ENCODE measurements at regions not wholly inside any gene's neighbourhood (a gene's known extent, or its start where the extent isn't known, plus 50 kb on each side); places are given as distances from the start of the nearest gene placed in this dataset.

GRCh38 chr16:74168445-74168844 lies 128.2 kb upstream of the PSMD7 start:
- no peak overlapping the region for H2AFZ ChIP-seq (ENCODE audit: low read depth, low read length)

DNA sequence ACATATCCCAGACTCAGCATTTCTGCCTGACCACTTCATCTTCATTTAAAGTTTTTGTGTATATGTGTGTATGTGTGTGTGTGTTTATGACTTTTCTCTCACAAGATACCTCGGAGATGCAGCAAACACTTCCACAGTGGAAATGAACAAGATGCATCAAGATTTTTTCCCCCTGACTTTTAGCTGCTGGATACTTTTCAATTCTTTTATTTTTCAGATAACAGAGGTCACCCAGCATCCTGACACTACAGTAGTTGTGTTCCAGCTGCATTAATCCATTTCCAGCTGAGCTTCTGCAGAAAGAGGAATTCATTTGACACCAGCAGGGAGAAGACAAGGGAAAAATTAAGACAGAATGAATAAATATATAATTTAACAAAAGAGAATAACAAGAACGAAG lies 130.2 kb upstream of the PSMD7 start:
- no peaks in the 10 kb centered on the region for H4K20me1 ChIP-seq (ENCODE audit: insufficient read depth, low read length)
- H3K4me2 ChIP-seq (ENCODE audit: low read length): no peak overlapping the region

More at GRCh38 chr16:74168445-74168844, 128.2 kb upstream of the PSMD7 start:
- no peak for TF ChIP-seq EZH2phosphoT487 (IDR thresholded peaks at IDR 0.05; ENCODE audit: low read depth)
- TF ChIP-seq, protein P1, sequence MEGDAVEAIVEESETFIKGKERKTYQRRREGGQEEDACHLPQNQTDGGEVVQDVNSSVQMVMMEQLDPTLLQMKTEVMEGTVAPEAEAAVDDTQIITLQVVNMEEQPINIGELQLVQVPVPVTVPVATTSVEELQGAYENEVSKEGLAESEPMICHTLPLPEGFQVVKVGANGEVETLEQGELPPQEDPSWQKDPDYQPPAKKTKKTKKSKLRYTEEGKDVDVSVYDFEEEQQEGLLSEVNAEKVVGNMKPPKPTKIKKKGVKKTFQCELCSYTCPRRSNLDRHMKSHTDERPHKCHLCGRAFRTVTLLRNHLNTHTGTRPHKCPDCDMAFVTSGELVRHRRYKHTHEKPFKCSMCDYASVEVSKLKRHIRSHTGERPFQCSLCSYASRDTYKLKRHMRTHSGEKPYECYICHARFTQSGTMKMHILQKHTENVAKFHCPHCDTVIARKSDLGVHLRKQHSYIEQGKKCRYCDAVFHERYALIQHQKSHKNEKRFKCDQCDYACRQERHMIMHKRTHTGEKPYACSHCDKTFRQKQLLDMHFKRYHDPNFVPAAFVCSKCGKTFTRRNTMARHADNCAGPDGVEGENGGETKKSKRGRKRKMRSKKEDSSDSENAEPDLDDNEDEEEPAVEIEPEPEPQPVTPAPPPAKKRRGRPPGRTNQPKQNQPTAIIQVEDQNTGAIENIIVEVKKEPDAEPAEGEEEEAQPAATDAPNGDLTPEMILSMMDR (IDR thresholded peaks at IDR 0.05; ENCODE audit: low read depth, low read length): no peak
- H3K4me3 ChIP-seq (ENCODE audit: low read length): no peak overlapping the region
- H4K20me1 ChIP-seq (ENCODE audit: insufficient read depth, low read length): no peaks in the 10 kb centered on the region
- H3K27ac ChIP-seq (ENCODE audit: low read length): no peak overlapping the region
- H3K9me3 ChIP-seq (ENCODE audit: insufficient read depth, low read length): no peaks in the 10 kb centered on the region
- no peaks in the 10 kb centered on the region for H3K27me3 ChIP-seq (ENCODE audit: low read depth, low read length)
- H3K36me3 ChIP-seq (replicated peaks; ENCODE audit: low read depth, low read length): no peaks in the 10 kb centered on the region
- no peak overlapping the region for H3K4me2 ChIP-seq (ENCODE audit: low read length)
- H3K9ac ChIP-seq (ENCODE audit: low read length): no peak overlapping the region
- H3K4me1 ChIP-seq (ENCODE audit: low read length): no peaks in the 10 kb centered on the region
- no peaks in the 10 kb centered on the region for H3K79me2 ChIP-seq (ENCODE audit: low read length)

DNA sequence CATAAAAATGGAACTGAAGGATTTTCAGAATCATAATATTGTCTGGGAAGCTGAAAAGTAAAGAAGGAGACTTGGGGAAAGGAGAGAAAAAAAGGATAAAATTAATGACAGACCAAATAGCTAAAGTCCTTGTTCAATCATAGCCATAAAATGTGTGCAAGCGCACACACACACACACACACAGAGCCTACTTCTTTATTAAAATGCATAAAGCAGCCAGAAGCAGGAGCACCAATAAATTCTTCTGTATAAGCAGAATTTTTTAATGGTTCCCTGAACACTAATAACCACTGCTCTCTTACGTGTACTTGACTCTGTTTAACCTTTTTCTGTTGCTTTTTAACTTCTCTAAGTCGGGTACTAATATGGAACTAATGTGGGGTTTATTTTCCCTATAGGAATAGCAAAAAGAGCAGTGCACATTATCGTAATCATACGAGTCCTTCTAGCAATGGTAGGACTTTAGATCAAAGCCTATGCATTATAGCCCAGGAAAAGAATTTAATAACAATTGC lies 131.0 kb upstream of the PSMD7 start:
- Histone ChIP-seq H3K79me2 (ENCODE audit: low read length) (no peaks in the 10 kb centered on the region), H4K20me1 (ENCODE audit: insufficient read depth, low read length) (no peaks in the 10 kb centered on the region), H3K4me1 (ENCODE audit: low read length) (no peaks in the 10 kb centered on the region), H3K9ac (ENCODE audit: low read length) (no peak overlapping the region), H3K36me3 (replicated peaks; ENCODE audit: low read depth, low read length) (no peaks in the 10 kb centered on the region), H2AFZ (ENCODE audit: low read depth, low read length) (no peak overlapping the region), H3K4me2 (ENCODE audit: low read length) (no peak overlapping the region), H3K9me3 (ENCODE audit: insufficient read depth, low read length) (no peaks in the 10 kb centered on the region), H3K27me3 (ENCODE audit: low read depth, low read length) (no peaks in the 10 kb centered on the region), H3K4me3 (ENCODE audit: low read length) (no peak overlapping the region), H3K27ac (ENCODE audit: low read length) (no peak overlapping the region)
- TF ChIP-seq EZH2phosphoT487 (IDR thresholded peaks at IDR 0.05; ENCODE audit: low read depth): no peak
- TF ChIP-seq, protein P1 (IDR thresholded peaks at IDR 0.05; ENCODE audit: low read depth, low read length): no peak

More for the DNA sequence above, 130.2 kb upstream of the PSMD7 start:
- Histone ChIP-seq H3K27me3 (ENCODE audit: low read depth, low read length) (no peaks in the 10 kb centered on the region), H3K9ac (ENCODE audit: low read length) (no peak overlapping the region), H3K9me3 (ENCODE audit: insufficient read depth, low read length) (no peaks in the 10 kb centered on the region), H3K79me2 (ENCODE audit: low read length) (no peaks in the 10 kb centered on the region), H3K36me3 (replicated peaks; ENCODE audit: low read depth, low read length) (no peaks in the 10 kb centered on the region), H2AFZ (ENCODE audit: low read depth, low read length) (no peak overlapping the region), H3K27ac (ENCODE audit: low read length) (no peak overlapping the region), H3K4me1 (ENCODE audit: low read length) (no peaks in the 10 kb centered on the region), H3K4me3 (ENCODE audit: low read length) (no peak overlapping the region)
- TF ChIP-seq, protein P1 (IDR thresholded peaks at IDR 0.05; ENCODE audit: low read depth, low read length): no peak
- TF ChIP-seq EZH2phosphoT487 (IDR thresholded peaks at IDR 0.05; ENCODE audit: low read depth): no peak

DNA sequence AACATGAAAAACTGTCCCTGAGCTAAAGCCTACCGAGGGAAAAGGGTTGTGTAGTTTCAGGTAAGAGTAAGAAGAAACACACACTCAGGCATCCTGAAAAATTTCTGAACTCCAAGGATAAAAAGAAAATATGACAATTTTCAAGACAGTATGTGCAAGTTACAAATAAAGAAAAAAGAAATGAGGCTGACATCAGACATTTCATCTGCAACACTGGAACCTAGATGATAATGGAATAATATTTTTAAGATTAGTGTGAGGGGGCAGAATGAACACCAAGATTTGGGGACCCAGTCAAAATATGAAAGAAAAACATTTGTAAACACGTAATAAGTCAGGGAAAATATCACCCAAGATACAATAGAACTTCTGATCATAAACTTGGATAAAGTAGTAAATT lies 135.9 kb upstream of the PSMD7 start:
- no peaks in the 10 kb centered on the region for H3K36me3 ChIP-seq (replicated peaks; ENCODE audit: low read depth, low read length)
- H3K4me3 ChIP-seq (ENCODE audit: low read length): no peak overlapping the region
- no peak overlapping the region for H3K9ac ChIP-seq (ENCODE audit: low read length)
- no peak overlapping the region for H2AFZ ChIP-seq (ENCODE audit: low read depth, low read length)
- H3K79me2 ChIP-seq (ENCODE audit: low read length): no peaks in the 10 kb centered on the region
- H3K4me2 ChIP-seq (ENCODE audit: low read length): no peak overlapping the region
- no peaks in the 10 kb centered on the region for H3K9me3 ChIP-seq (ENCODE audit: insufficient read depth, low read length)
- H4K20me1 ChIP-seq (ENCODE audit: insufficient read depth, low read length): no peaks in the 10 kb centered on the region
- no peak overlapping the region for H3K27ac ChIP-seq (ENCODE audit: low read length)
- TF ChIP-seq EZH2phosphoT487 (IDR thresholded peaks at IDR 0.05; ENCODE audit: low read depth): no peak
- TF ChIP-seq, protein P1 (IDR thresholded peaks at IDR 0.05; ENCODE audit: low read depth, low read length): no peak
- H3K27me3 ChIP-seq (ENCODE audit: low read depth, low read length): no peaks in the 10 kb centered on the region
- no peaks in the 10 kb centered on the region for H3K4me1 ChIP-seq (ENCODE audit: low read length)
